HEK293T (cell line): ENCODE measurements at regions not wholly inside any gene's neighbourhood (a gene's known extent, or its start where the extent isn't known, plus 50 kb on each side); places are given as distances from the start of the nearest gene placed in this dataset.
"Not testable (repeated sequence)": the region's sequence is repeated elsewhere in the genome, so short reads cannot be mapped to it uniquely, and the experiment has no call there.

ENCODE experiments used
- CTCF ChIA-PET: fragments of 350-600 bp; formaldehyde crosslinking; extraction: SDS; loops from one replicate; lab custom pipeline; 2021; ENCODE audit warnings: antibody characterized with exemption, inconsistent platforms; lab: Yijun Ruan, JAX
- POLR2A ChIA-PET: fragments of 350-600 bp; formaldehyde crosslinking; extraction: SDS; loops from one replicate; lab custom pipeline; 2020; ENCODE audit warnings: antibody characterized with exemption, inconsistent platforms; lab: Yijun Ruan, JAX
- DNase-seq: peaks from one replicate; pipeline ENCODE4 v3.0.0; 2012; ENCODE audit warnings: mixed read lengths; ENCODE audit errors: extremely low spot score
- ARNT ChIP-seq: fragments of 450-650 bp; IDR thresholded peaks from 2 replicates; pipeline ENCODE4 v1.6.1; 2017; ENCODE audit warnings: mild to moderate bottlenecking
- BHLHE40 ChIP-seq: fragments of 450-650 bp; IDR thresholded peaks from 2 replicates; pipeline ENCODE4 v1.6.1; 2016; ENCODE audit warnings: mild to moderate bottlenecking, moderate library complexity, borderline replicate concordance
- CTBP1 ChIP-seq: fragments of 450-650 bp; IDR thresholded peaks from 2 replicates; pipeline ENCODE4 v1.6.1; 2016; ENCODE audit warnings: borderline replicate concordance
- ELF4 ChIP-seq: fragments of 450-650 bp; IDR thresholded peaks from 2 replicates; pipeline ENCODE4 v1.6.1; 2017; ENCODE audit warnings: antibody characterized with exemption
- FOXA1 ChIP-seq: fragments of 450-650 bp; IDR thresholded peaks from 2 replicates; pipeline ENCODE4 v1.6.1; 2016; ENCODE audit warnings: mild to moderate bottlenecking
- FOXK2 ChIP-seq: fragments of 450-650 bp; IDR thresholded peaks from 2 replicates; pipeline ENCODE4 v1.6.1; 2016; ENCODE audit warnings: mild to moderate bottlenecking
- FOXM1 ChIP-seq: fragments of 450-650 bp; IDR thresholded peaks from 2 replicates; pipeline ENCODE4 v1.6.1; 2017; ENCODE audit warnings: mild to moderate bottlenecking, borderline replicate concordance
- HDGF ChIP-seq: fragments of 450-650 bp; IDR thresholded peaks from 2 replicates; pipeline ENCODE4 v1.6.1; 2017; ENCODE audit warnings: antibody characterized with exemption, borderline replicate concordance
- L3MBTL2 ChIP-seq: fragments of 450-650 bp; conservative IDR thresholded peaks from 2 replicates; pipeline ENCODE4 v1.6.1; 2016; ENCODE audit warnings: mild to moderate bottlenecking
- LEF1 ChIP-seq: fragments of 450-650 bp; IDR thresholded peaks from 2 replicates; pipeline ENCODE4 v1.6.1; 2017; ENCODE audit warnings: mild to moderate bottlenecking, borderline replicate concordance
- NFRKB ChIP-seq: fragments of 450-650 bp; IDR thresholded peaks from 2 replicates; pipeline ENCODE4 v1.6.1; 2016; ENCODE audit warnings: mild to moderate bottlenecking, moderate library complexity
- SP1 ChIP-seq: fragments of 450-650 bp; IDR thresholded peaks from 2 replicates; pipeline ENCODE4 v1.6.1; 2017
- SUZ12 ChIP-seq: fragments of 450-650 bp; IDR thresholded peaks from 2 replicates; pipeline ENCODE4 v1.6.1; 2016; ENCODE audit warnings: mild to moderate bottlenecking
- TARDBP ChIP-seq: fragments of 450-650 bp; IDR thresholded peaks from 2 replicates; pipeline ENCODE4 v1.6.1; 2016
- ZNF384 ChIP-seq: fragments of 450-650 bp; IDR thresholded peaks from 2 replicates; pipeline ENCODE4 v1.6.1; 2016
- TF ChIP-seq, protein P1 (sequence below): fragments of 450-650 bp; IDR thresholded peaks from 2 replicates; pipeline ENCODE4 v1.6.1; 2016

DNA sequence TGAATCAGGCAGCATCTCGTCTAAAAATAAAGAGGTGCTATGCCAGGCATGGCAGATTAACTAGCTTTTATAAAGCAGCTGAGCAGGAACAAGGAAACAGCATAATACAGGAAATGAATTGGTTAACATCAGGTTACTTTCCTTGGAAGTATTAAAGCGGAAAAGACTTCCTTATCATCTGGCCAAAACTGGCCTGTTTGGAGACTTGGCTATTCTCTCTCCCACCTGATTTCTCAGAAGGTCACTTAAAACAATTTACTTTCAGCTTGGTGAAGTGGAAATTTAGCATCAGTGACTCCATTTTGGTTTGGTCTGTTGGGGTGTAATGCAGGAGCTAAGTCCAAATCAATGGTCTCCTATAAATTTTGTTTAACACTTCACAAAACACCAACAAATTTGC, 191.6 kb downstream of the NUFIP1 start:
- DNase-seq = no peak
- TF ChIP-seq CTBP1 = no peak
- no peak for TF ChIP-seq FOXM1
- TF ChIP-seq, protein P1, sequence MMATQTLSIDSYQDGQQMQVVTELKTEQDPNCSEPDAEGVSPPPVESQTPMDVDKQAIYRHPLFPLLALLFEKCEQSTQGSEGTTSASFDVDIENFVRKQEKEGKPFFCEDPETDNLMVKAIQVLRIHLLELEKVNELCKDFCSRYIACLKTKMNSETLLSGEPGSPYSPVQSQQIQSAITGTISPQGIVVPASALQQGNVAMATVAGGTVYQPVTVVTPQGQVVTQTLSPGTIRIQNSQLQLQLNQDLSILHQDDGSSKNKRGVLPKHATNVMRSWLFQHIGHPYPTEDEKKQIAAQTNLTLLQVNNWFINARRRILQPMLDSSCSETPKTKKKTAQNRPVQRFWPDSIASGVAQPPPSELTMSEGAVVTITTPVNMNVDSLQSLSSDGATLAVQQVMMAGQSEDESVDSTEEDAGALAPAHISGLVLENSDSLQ = no peak
- no peak for TF ChIP-seq SUZ12
- TF ChIP-seq HDGF = no peak
- TF ChIP-seq LEF1 = no peak
- TF ChIP-seq TARDBP = no peak
- no peak for TF ChIP-seq NFRKB
- TF ChIP-seq FOXK2 = no peak
- no peak for TF ChIP-seq SP1
- no peak for TF ChIP-seq BHLHE40
- TF ChIP-seq ARNT = no peak
- no peak for TF ChIP-seq ZNF384
- no peak for TF ChIP-seq FOXA1
- TF ChIP-seq L3MBTL2 = no peak
- TF ChIP-seq ELF4 = no peak
- ChIA-PET POLR2A (no interaction called here), CTCF (no interaction called here)

DNA sequence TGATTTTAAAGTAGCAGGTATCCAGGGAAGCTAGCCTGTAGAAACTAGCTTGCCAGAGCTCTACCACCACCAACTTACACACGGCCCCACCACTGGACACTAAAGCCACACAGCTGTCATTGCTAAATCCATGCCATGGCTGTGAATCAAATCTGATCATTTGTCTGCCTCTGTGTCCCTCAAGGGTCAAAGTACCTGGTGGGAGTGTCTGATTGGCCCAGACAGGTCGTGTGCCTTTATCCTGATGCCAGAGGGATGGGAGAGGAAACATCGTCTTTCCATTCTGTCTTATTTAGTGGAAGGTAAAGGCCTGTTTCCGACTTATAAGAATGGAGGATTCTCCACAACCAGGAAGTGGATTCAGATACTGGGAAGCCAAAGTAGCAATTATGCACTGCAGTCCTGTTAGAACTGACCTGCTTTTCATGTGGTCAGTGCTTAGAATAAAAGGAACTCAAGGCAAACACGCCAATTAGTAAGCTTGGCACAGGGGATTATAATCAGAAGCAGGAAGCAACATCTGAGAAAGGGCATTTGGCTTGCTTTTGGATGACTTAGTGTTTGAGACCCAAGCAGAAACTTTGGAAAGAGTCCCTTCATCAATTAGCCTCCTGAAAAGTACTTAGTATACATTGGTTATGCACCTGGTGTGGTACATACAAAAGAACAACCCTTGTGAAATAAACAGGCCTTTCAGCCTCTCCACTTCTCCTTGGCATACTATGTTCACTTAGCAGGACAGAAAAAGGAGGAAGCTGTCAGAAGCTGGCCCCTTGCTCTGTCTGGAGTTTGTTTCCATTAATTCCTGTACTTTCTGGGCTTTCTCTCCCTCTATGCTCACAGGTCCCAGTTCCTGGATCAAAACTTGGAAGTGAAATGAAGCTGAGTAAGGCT, 192.4 kb downstream of the NUFIP1 start:
- no peak for DNase-seq
- ChIA-PET POLR2A (no interaction called here), CTCF (no interaction called here)
- TF ChIP-seq FOXK2 = no peak
- TF ChIP-seq, protein P1 = no peak
- no peak for TF ChIP-seq FOXM1
- no peak for TF ChIP-seq SUZ12
- TF ChIP-seq ZNF384 = no peak
- no peak for TF ChIP-seq LEF1
- no peak for TF ChIP-seq L3MBTL2
- no peak for TF ChIP-seq NFRKB
- TF ChIP-seq ELF4 = no peak
- no peak for TF ChIP-seq BHLHE40
- TF ChIP-seq ARNT = no peak

DNA sequence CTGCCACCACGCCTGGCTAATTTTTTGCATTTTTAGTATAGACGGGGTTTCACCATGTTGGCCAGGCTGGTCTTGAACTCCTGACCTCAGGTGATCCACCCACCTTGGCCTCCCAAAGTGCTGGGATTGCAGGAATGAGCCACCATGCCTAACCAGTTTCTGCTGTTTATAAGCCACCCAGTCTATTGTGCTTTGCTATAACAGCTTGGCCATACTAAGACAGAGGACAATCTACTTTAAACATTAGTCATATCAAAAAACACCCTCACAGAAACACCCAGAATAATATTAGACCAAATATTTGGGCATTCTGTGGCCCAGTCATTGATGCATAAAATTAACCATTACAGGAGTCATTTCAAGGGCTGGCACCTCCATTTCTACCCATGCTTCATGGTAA, 193.2 kb downstream of the NUFIP1 start:
- CTCF ChIA-PET, POLR2A ChIA-PET, DNase-seq: not testable (repeated sequence)

DNA sequence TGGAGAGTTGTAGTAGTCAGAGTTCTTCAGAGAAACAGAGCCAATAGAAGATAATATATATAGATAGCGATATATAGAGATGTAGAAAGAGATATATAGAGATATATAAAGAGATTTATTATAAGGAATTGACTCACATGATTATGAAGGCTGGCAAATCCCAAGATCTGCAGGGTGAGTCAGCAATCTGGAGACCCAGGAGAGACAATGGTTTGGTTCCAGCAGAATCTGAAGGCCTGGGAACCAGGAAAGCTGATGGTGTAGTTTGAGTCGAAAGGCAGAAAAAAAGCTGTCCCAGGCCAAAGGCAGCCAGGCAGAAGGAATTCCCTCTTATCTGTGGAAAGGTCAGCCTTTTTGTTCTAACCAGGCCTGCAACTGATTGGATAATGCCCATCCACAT, 194.1 kb downstream of the NUFIP1 start:
- CTCF ChIA-PET = no interaction called here
- POLR2A ChIA-PET = no interaction called here
- TF ChIP-seq BHLHE40 (no peak), SUZ12 (no peak), CTBP1 (no peak), ARNT (no peak), ELF4 (no peak), SP1 (no peak), NFRKB (no peak), HDGF (no peak), FOXK2 (no peak), FOXA1 (no peak), TARDBP (no peak), LEF1 (no peak), FOXM1 (no peak), L3MBTL2 (no peak), ZNF384 (no peak)
- TF ChIP-seq, protein P1 = no peak
- DNase-seq = no peak

DNA sequence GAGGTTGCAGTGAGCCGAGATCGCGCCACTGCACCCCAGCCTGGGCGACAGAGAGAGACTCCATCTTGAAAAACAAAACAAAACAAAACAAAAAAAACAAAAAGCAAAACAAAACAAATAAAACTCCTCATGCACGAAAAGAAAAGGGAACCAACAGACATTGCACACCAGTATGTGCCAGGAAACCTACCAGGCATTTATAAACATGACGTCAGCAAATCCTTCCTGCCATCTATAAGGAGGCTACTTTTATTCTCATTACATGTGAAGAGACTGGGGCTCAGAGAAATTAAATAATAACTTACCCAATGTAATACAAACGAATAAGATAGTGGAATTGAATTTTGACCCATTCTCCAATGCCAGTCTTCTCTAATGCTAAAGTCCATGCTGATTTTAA, 197.2 kb downstream of the NUFIP1 start:
- TF ChIP-seq FOXK2 (no peak), ELF4 (no peak), NFRKB (no peak), SP1 (no peak), HDGF (no peak), BHLHE40 (no peak), SUZ12 (no peak), FOXA1 (no peak), LEF1 (no peak), FOXM1 (no peak), L3MBTL2 (no peak), ARNT (no peak), TARDBP (no peak)
- POLR2A ChIA-PET = no interaction called here
- no peak for DNase-seq
- CTCF ChIA-PET = no interaction called here

DNA sequence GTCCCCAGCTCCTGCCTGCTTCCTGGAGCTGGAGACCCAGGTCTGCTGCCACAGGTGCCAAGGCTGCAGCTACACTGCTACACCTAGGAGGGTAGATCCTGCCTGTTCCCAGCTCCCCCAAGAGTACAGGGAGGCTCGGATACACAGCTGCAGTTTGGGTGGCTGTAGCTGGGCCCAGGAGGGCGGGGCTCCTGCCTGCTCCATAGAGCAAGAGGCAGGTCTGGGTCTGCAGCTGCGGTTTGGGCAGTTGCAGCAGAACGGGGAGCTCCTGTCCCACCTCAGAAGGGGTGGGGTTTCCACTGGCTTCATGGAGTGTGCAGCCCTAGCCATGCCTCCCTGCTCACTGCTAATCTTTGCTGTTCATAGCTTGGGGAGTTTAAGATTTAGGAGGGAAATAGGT, 199.0 kb downstream of the NUFIP1 start:
- no peak for TF ChIP-seq L3MBTL2
- TF ChIP-seq LEF1 = no peak
- TF ChIP-seq, protein P1 = no peak
- no peak for TF ChIP-seq CTBP1
- no peak for TF ChIP-seq FOXA1
- no peak for TF ChIP-seq TARDBP
- TF ChIP-seq ELF4 = no peak
- TF ChIP-seq NFRKB = no peak
- TF ChIP-seq FOXM1 = no peak
- no peak for TF ChIP-seq FOXK2
- TF ChIP-seq ZNF384 = no peak
- no peak for TF ChIP-seq BHLHE40
- TF ChIP-seq SUZ12 = no peak
- no peak for TF ChIP-seq HDGF
- CTCF ChIA-PET = no interaction called here
- no peak for DNase-seq
- POLR2A ChIA-PET = no interaction called here
